HL-60 (cell line): ENCODE measurements at regions not wholly inside any gene's neighbourhood (a gene's known extent, or its start where the extent isn't known, plus 50 kb on each side); places are given as distances from the start of the nearest gene placed in this dataset.

ENCODE experiments used
- DNase-seq, 2 experiments: peaks; one replicate each; pipeline ENCODE4 v3.0.0-alpha.2; 2010 to 2020; ENCODE audit warnings: low read depth in 1 of 2, low spot score in 1 of 2
- H3K27ac ChIP-seq: fragments of 250-450 bp; sonication (Bioruptor Pico); replicated peaks from 2 replicates; pipeline ENCODE4 v1.5.1; 2020; ENCODE audit warnings: mild to moderate bottlenecking, moderate library complexity
- H3K27me3 ChIP-seq: fragments of 250-450 bp; sonication (Bioruptor Pico); 2 replicates; pipeline ENCODE4 v1.5.1; 2021; ENCODE audit warnings: mild to moderate bottlenecking, moderate library complexity; ENCODE audit not compliant: insufficient read depth, poor library complexity, severe bottlenecking
- H3K4me3 ChIP-seq: replicated peaks from 2 replicates; pipeline ENCODE4 v1.5.1; 2011; ENCODE audit warnings: mild to moderate bottlenecking, control low read depth, low read length; ENCODE audit not compliant: insufficient read depth
- GABPA ChIP-seq: IDR thresholded peaks from 2 replicates; pipeline ENCODE4 v1.6.1; 2012; ENCODE audit warnings: low read depth
- POLR2AphosphoS5 ChIP-seq: IDR thresholded peaks from 2 replicates; pipeline ENCODE4 v1.6.1; 2012; ENCODE audit warnings: low read depth
- REST ChIP-seq: IDR thresholded peaks from 2 replicates; pipeline ENCODE4 v1.6.1; 2012; ENCODE audit warnings: low read depth; ENCODE audit not compliant: insufficient replicate concordance
- SPI1 ChIP-seq: IDR thresholded peaks from 2 replicates; pipeline ENCODE4 v1.6.1; 2012; ENCODE audit warnings: low read depth, mild to moderate bottlenecking, borderline replicate concordance
- TF ChIP-seq, protein P1 (sequence below): IDR thresholded peaks from one replicate; pipeline ENCODE4 v1.5.1; 2011; ENCODE audit warnings: low read length, control low read depth, inconsistent platforms; ENCODE audit not compliant: insufficient read depth

DNA sequence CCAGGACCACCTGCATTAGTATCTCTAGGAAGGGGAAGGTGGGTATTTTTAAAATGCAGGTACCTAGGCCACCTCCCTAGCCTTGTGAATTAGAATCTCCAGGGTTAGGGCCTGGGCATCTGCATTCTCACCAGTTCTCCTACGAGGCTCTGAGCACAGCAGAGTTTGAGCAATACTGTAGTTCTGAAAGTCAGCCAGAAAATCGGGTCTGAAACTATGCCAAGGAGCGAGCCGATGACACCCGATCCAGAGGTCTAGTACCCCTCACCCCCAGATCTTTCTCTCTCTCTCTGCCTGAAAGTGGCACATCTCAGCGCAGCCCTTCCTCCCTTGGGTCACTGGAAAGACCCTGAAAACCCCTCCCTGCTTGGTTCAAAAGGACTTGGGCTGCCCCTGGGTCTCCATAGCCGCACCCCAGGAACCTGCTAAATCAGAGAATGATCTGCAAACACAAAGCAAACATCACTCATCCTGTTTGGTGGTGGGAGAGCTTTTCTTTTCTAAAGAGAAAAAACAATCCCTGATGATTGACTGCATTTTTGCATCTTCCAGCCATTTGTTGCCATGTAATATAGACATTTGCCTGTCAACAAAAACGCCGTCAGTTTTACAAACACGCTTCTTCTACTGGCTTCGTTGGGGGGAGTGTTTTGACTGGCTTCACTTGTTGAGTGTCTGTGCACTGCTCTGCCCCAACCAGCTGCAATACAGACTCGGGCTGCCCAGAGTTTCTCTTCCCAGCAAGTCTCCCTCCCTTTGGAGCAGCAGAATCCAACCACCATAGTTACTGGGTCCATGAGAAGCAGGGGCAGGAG, 229.9 kb downstream of the MN1 start:
- TF ChIP-seq SPI1 (no peak), GABPA (no peak)
- TF ChIP-seq, protein P1, sequence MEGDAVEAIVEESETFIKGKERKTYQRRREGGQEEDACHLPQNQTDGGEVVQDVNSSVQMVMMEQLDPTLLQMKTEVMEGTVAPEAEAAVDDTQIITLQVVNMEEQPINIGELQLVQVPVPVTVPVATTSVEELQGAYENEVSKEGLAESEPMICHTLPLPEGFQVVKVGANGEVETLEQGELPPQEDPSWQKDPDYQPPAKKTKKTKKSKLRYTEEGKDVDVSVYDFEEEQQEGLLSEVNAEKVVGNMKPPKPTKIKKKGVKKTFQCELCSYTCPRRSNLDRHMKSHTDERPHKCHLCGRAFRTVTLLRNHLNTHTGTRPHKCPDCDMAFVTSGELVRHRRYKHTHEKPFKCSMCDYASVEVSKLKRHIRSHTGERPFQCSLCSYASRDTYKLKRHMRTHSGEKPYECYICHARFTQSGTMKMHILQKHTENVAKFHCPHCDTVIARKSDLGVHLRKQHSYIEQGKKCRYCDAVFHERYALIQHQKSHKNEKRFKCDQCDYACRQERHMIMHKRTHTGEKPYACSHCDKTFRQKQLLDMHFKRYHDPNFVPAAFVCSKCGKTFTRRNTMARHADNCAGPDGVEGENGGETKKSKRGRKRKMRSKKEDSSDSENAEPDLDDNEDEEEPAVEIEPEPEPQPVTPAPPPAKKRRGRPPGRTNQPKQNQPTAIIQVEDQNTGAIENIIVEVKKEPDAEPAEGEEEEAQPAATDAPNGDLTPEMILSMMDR = no peak
- no peaks in the 10 kb centered on the region for H3K27me3 ChIP-seq
- H3K27ac ChIP-seq = no peak overlapping the region
- DNase-seq = no peak
- H3K4me3 ChIP-seq = no peak overlapping the region

- TF ChIP-seq POLR2AphosphoS5 (no peak), REST (no peak), SPI1 (no peak), GABPA (no peak)
- TF ChIP-seq, protein P1 = no peak
- no peak for DNase-seq
- H3K27me3 ChIP-seq = no peaks in the 10 kb centered on the region
- H3K27ac ChIP-seq = no peak overlapping the region
- H3K4me3 ChIP-seq = no peak overlapping the region
Measured at GRCh38 chr22:27572278-27572666, 229.3 kb downstream of the MN1 start.

DNA sequence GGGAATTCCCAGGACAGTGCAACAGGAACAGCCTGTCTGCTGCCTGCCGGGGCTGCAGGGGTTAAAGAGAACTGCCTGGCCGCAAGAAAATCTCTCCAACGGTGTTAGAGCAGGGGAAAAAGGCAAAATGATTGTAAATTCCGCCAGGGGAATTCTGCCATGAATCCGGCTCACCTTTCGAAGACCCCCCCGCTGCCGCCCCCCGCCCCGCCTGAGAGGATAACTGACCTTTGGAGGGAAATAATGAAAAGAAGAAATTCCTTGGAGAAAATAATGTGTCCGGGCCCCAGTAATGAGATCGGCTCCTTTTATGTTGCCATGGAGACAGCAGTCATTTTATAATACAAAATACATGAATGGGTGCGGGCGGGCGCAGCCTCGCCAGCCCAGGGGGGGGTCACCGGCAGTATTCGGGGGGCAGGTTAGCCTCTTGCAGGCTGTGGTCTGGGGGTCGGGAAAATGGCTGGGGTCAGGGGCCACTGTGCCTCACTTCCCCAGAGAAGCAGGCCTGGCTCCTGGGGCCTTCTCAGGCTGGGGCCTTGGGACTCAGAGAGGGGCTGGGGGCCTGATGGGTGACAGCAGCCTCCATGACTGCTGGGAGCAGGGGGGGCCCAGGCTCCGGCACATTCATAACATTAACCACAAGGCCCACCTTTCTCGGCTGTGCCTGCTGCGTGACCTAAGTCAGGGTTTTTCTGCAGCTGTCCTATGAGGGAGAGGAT, 228.1 kb downstream of the MN1 start:
- no peak for TF ChIP-seq GABPA
- TF ChIP-seq, protein P1 = no peak
- no peak for TF ChIP-seq SPI1
- TF ChIP-seq POLR2AphosphoS5 = no peak
- no peak for TF ChIP-seq REST
- no peak for DNase-seq
- Histone ChIP-seq H3K27ac (no peak overlapping the region), H3K27me3 (no peaks in the 10 kb centered on the region), H3K4me3 (no peak overlapping the region)
